GM12864 (cell line): ENCODE measurements at regions not wholly inside any gene's neighbourhood (a gene's known extent, or its start where the extent isn't known, plus 50 kb on each side); places are given as distances from the start of the nearest gene placed in this dataset.
"Not testable (repeated sequence)": the region's sequence is repeated elsewhere in the genome, so short reads cannot be mapped to it uniquely, and the experiment has no call there.

Experiments used
- DNase-seq: peaks from one replicate; pipeline ENCODE4 v3.0.0-alpha.2; 2011; ENCODE audit warnings: low read depth
- H3K4me3 ChIP-seq: 2 replicates; pipeline ENCODE4 v1.5.1; 2011; ENCODE audit warnings: mild to moderate bottlenecking, low read depth, low read length, control low read depth
- CTCF ChIP-seq: IDR thresholded peaks from 2 replicates; pipeline ENCODE4 v1.5.1; 2011; ENCODE audit warnings: low read depth, mild to moderate bottlenecking, moderate library complexity, low read length, control low read depth, inconsistent platforms; ENCODE audit errors: missing control alignments

GRCh38 chr12:131235871-131236271 is 282.2 kb downstream of the ADGRD1 start:
- DNase-seq: no peak
- TF ChIP-seq CTCF: no peak
- no peak overlapping the region for H3K4me3 ChIP-seq

GRCh38 chr12:131239384-131240094 is 285.8 kb downstream of the ADGRD1 start:
- no peak for TF ChIP-seq CTCF
- DNase-seq: no peak
- no peak overlapping the region for H3K4me3 ChIP-seq

DNA sequence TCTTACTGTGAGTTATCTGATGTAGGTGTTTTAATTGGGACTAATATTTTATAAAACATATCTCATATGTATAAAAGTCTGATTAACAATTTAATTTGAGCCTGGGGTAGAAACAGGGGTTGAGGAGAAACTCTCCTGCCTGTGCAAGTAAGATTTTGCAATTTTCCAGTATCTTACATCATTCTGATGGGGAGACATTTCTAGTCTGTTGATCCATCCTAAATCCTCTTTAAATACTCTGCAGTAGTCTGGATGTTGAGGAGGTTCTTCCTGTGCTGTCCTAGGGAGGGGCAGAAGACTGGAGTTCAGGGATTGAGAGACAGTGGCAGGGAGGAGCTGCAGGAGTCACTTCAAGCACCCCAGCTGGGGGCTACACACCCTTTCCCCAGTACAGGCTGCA is 287.8 kb downstream of the ADGRD1 start:
- DNase-seq: no peak
- no peak overlapping the region for H3K4me3 ChIP-seq
- TF ChIP-seq CTCF: no peak

GRCh38 chr12:131242741-131243496 is 289.2 kb downstream of the ADGRD1 start:
- no peak for TF ChIP-seq CTCF

DNA sequence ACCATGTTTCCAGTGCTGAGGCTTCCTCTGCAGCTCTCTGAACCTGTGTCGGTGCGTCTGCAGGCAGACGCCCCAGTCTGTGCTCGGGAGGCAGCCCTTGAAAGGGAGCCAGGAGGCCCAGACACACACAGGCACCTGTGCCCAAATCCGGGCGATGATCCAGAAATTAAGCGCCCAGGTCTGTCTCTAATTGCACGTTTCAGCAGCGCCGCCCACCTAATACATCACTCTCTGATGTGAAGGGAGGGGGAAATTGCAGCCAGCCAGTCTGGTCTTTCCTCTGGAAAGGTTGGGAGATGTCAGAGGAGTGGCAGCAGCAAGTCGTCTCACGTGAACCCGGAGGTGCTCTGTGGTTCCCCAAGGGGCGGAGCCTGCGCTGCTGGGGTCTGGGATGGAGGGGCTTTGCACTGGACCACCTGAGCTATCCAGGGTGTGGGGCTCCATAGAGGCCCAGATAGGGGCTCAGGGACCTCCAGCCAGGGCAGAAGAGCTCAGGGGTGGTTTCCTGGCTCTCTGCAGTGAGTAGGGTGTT is 290.5 kb downstream of the ADGRD1 start:
- not testable (repeated sequence) for DNase-seq, H3K4me3 ChIP-seq

More at GRCh38 chr12:131242741-131243496, 289.2 kb downstream of the ADGRD1 start:
- peak; percentile 52 for DNase-seq
- no peak overlapping the region; the same call in 1 of the 2 replicates for H3K4me3 ChIP-seq

- not testable (repeated sequence) for H3K4me3 ChIP-seq, DNase-seq
Measured at GRCh38 chr12:131245161-131245560, 291.5 kb downstream of the ADGRD1 start.

GRCh38 chr12:131245564-131246355 is 292.1 kb downstream of the ADGRD1 start:
- DNase-seq: no peak
- no peak overlapping the region for H3K4me3 ChIP-seq
- TF ChIP-seq CTCF: no peak

DNA sequence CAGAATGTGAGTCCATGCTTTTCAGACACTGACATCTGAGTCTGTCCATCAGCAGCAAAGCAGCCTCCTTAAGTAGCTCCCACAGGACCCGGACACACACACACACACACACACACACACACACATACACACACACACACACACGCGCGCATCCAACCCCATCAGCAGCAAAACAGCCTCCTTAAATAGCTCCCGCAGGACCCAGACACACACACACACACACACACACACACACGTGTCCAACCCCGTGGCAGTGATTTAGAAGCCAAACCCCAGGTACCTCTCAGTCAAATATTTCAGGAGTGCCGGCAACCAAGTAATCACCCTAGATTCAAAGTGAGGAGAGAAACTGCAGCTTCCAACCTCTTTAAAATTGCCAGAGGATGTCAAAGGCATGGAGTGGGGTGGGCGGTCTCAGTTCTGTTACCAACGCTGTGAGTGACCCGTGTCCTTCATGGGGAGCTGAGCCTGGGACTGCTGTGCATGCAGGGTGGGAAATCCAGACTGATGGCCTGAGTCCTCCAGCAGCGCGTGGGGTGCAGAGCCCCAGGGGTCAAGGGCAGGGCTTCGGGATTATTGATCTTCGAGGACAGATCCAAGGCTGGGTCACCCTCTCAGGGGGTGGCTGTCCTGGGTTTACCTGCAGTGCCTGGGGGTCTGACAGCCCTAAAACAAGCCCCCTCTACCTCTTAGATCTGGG is 293.5 kb downstream of the ADGRD1 start:
- not testable (repeated sequence) for DNase-seq, H3K4me3 ChIP-seq

GRCh38 chr12:131247875-131248274 is 294.2 kb downstream of the ADGRD1 start:
- H3K4me3 ChIP-seq, DNase-seq: not testable (repeated sequence)
